GM21515 (cell line): ENCODE measurements at regions not wholly inside any gene's neighbourhood (a gene's known extent, or its start where the extent isn't known, plus 50 kb on each side); places are given as distances from the start of the nearest gene placed in this dataset.
"Not testable (repeated sequence)": the region's sequence is repeated elsewhere in the genome, so short reads cannot be mapped to it uniquely, and the experiment has no call there.

ENCODE experiments used
- ATAC-seq: cut with Tn5 transposase; IDR thresholded peaks from one replicate; pipeline ENCODE4 v1.9.1; 2021; ENCODE audit not compliant: unreplicated experiment

- not testable (repeated sequence) for ATAC-seq
Measured at GRCh38 chr4:148598418-148599207, 156.4 kb upstream of the NR3C2 start.

- no peak for ATAC-seq
Measured at GRCh38 chr4:148589182-148589581, 147.0 kb upstream of the NR3C2 start.

GRCh38 chr4:148575577-148575976 is 133.4 kb upstream of the NR3C2 start:
- ATAC-seq = no peak

- ATAC-seq = no peak
Measured at GRCh38 chr4:148574911-148575310, 132.7 kb upstream of the NR3C2 start.

GRCh38 chr4:148574502-148574901 is 132.3 kb upstream of the NR3C2 start:
- no peak for ATAC-seq

- ATAC-seq = no peak
Measured at GRCh38 chr4:148574066-148574465, 131.9 kb upstream of the NR3C2 start.

- ATAC-seq = no peak
Measured at GRCh38 chr4:148573296-148573695, 131.1 kb upstream of the NR3C2 start.

- no peak for ATAC-seq
Measured at GRCh38 chr4:148565801-148566200, 123.6 kb upstream of the NR3C2 start.

- ATAC-seq = no peak
Measured at GRCh38 chr4:148563684-148564083, 121.5 kb upstream of the NR3C2 start.

- no peak for ATAC-seq
Measured at GRCh38 chr4:148561467-148561866, 119.3 kb upstream of the NR3C2 start.

- no peak for ATAC-seq
Measured at GRCh38 chr4:148557793-148558192, 115.6 kb upstream of the NR3C2 start.

GRCh38 chr4:148550788-148551187 is 108.6 kb upstream of the NR3C2 start:
- no peak for ATAC-seq

- ATAC-seq = no peak
Measured at GRCh38 chr4:148542922-148543623, 100.9 kb upstream of the NR3C2 start.

GRCh38 chr4:148540622-148541326 is 98.6 kb upstream of the NR3C2 start:
- no peak for ATAC-seq

- ATAC-seq = no peak
Measured at GRCh38 chr4:148539387-148539786, 97.2 kb upstream of the NR3C2 start.

- not testable (repeated sequence) for ATAC-seq
Measured at GRCh38 chr4:148533851-148534250, 91.6 kb upstream of the NR3C2 start.

GRCh38 chr4:148530114-148530513 is 87.9 kb upstream of the NR3C2 start:
- no peak for ATAC-seq

- no peak for ATAC-seq
Measured at GRCh38 chr4:148527571-148527970, 85.4 kb upstream of the NR3C2 start.

GRCh38 chr4:148522995-148523394 is 80.8 kb upstream of the NR3C2 start:
- no peak for ATAC-seq

- no peak for ATAC-seq
Measured at GRCh38 chr4:148515248-148515647, 73.0 kb upstream of the NR3C2 start.

- ATAC-seq = no peak
Measured at GRCh38 chr4:148514581-148514980, 72.4 kb upstream of the NR3C2 start.

GRCh38 chr4:148514041-148514440 is 71.8 kb upstream of the NR3C2 start:
- ATAC-seq = no peak
